22Rv1 (cell line): ENCODE measurements at regions not wholly inside any gene's neighbourhood (a gene's known extent, or its start where the extent isn't known, plus 50 kb on each side); places are given as distances from the start of the nearest gene placed in this dataset.
"Not testable (repeated sequence)": the region's sequence is repeated elsewhere in the genome, so short reads cannot be mapped to it uniquely, and the experiment has no call there.

Source experiments
- H3K27ac ChIP-seq: fragments of 450-650 bp; 2 replicates; pipeline ENCODE4 v1.5.1; 2017
- ZFX ChIP-seq: fragments of 450-650 bp; IDR thresholded peaks from 2 replicates; pipeline ENCODE4 v1.6.1; 2017; ENCODE audit warnings: antibody characterized with exemption, borderline replicate concordance
- TF ChIP-seq, protein P1 (sequence below): fragments of 450-650 bp; IDR thresholded peaks from 2 replicates; pipeline ENCODE4 v1.5.1; 2017; ENCODE audit warnings: mild to moderate bottlenecking

GRCh38 chr2:242044313-242044590, 174.7 kb downstream of the RTP5 start:
- no peak overlapping the region for H3K27ac ChIP-seq
- TF ChIP-seq ZFX = no peak
- TF ChIP-seq, protein P1, sequence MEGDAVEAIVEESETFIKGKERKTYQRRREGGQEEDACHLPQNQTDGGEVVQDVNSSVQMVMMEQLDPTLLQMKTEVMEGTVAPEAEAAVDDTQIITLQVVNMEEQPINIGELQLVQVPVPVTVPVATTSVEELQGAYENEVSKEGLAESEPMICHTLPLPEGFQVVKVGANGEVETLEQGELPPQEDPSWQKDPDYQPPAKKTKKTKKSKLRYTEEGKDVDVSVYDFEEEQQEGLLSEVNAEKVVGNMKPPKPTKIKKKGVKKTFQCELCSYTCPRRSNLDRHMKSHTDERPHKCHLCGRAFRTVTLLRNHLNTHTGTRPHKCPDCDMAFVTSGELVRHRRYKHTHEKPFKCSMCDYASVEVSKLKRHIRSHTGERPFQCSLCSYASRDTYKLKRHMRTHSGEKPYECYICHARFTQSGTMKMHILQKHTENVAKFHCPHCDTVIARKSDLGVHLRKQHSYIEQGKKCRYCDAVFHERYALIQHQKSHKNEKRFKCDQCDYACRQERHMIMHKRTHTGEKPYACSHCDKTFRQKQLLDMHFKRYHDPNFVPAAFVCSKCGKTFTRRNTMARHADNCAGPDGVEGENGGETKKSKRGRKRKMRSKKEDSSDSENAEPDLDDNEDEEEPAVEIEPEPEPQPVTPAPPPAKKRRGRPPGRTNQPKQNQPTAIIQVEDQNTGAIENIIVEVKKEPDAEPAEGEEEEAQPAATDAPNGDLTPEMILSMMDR = no peak

- H3K27ac ChIP-seq = not testable (repeated sequence)
Observed at GRCh38 chr2:242045596-242046144, 176.1 kb downstream of the RTP5 start.

DNA sequence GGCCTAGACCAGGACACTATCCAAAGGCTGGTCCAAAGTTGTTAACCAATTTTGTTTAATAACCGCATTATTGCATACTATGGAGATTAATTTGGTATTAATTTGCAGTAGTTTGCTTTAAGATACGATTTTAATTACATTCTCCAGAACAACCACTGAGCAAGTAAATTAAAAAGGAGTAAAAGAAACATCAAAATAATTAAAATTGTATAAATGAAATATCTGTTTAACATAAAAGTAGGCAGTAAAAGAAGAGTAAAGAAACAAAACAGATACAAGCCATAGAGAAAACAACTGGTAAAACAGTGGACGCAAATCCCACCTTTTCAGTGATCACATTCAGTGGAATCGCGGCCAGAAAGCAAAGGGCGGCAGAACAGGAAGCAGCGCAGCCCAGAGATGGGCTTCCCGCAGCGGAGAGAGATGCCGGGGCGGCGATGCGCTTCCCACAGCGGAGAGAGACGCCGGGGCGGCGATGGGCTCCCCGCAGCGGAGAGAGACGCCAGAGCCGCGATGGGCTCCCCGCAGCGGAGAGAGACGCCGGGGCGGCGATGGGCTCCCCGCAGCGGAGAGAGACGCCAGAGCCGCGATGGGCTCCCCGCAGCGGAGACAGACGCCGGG, 176.8 kb downstream of the RTP5 start:
- no peak overlapping the region for H3K27ac ChIP-seq
- TF ChIP-seq, protein P1 = no peak
- TF ChIP-seq ZFX = no peak

- no peak overlapping the region for H3K27ac ChIP-seq
Observed at GRCh38 chr2:242047963-242048362, 178.4 kb downstream of the RTP5 start.

GRCh38 chr2:242048479-242048878, 178.9 kb downstream of the RTP5 start:
- H3K27ac ChIP-seq = no peak overlapping the region
- TF ChIP-seq, protein P1 = no peak
- no peak for TF ChIP-seq ZFX

More at GRCh38 chr2:242047963-242048362, 178.4 kb downstream of the RTP5 start:
- TF ChIP-seq, protein P1 = no peak
- no peak for TF ChIP-seq ZFX

DNA sequence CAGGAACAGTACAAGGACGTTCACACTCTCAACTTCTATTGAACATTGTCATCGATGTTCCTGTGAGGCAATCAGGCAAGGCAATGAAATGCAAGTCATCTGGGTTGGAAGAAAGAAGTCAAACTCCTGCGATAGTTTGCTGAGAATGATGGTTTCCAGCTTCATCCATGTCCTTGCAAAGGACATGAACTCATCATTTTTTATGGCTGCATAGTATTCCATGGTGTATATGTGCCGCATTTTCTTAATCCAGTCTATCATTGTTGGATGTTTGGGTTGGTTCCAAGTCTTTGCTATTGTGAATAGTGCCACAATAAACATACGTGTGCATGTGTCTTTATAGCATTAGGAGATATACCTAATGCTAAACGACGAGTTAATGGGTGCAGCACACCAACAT, 180.0 kb downstream of the RTP5 start:
- not testable (repeated sequence) for H3K27ac ChIP-seq

- no peak for TF ChIP-seq ZFX
- TF ChIP-seq, protein P1 = no peak
- H3K27ac ChIP-seq = no peak overlapping the region
Observed at GRCh38 chr2:242051463-242051862, 181.9 kb downstream of the RTP5 start.

- H3K27ac ChIP-seq = no peak overlapping the region
- TF ChIP-seq ZFX = no peak
- TF ChIP-seq, protein P1 = no peak
Observed at GRCh38 chr2:242052421-242052820, 182.9 kb downstream of the RTP5 start.
